RWPE2 (cell line): ENCODE measurements at regions not wholly inside any gene's neighbourhood (a gene's known extent, or its start where the extent isn't known, plus 50 kb on each side); places are given as distances from the start of the nearest gene placed in this dataset.

Source experiments
- ATAC-seq: fragments of 200-7000 bp; cut with Tn5 transposase; 3 replicates; pipeline ENCODE4 v1.9.1; 2021; ENCODE audit warnings: low read depth
- DNase-seq: peaks from one replicate; pipeline ENCODE4 v3.0.0-alpha.2; 2020; ENCODE audit warnings: low spot score
- H3K27ac ChIP-seq: fragments of 450-650 bp; 2 replicates; pipeline ENCODE4 v1.5.1; 2017; ENCODE audit warnings: mild to moderate bottlenecking; ENCODE audit not compliant: poor library complexity, severe bottlenecking
- H3K27me3 ChIP-seq: fragments of 250-450 bp; sonication (Bioruptor Pico); 2 replicates; pipeline ENCODE4 v1.5.1; 2021; ENCODE audit warnings: mild to moderate bottlenecking, moderate library complexity; ENCODE audit not compliant: insufficient read depth, poor library complexity, severe bottlenecking
- H3K36me3 ChIP-seq: fragments of 250-450 bp; sonication (Bioruptor Pico); 2 replicates; pipeline ENCODE4 v1.5.1; 2020; ENCODE audit warnings: low read depth, mild to moderate bottlenecking, moderate library complexity
- H3K4me1 ChIP-seq: fragments of 250-450 bp; sonication (Bioruptor Pico); 2 replicates; pipeline ENCODE4 v1.5.1; 2021; ENCODE audit warnings: mild to moderate bottlenecking, moderate library complexity; ENCODE audit not compliant: insufficient read depth, poor library complexity, severe bottlenecking
- H3K4me3 ChIP-seq: fragments of 250-450 bp; sonication (Bioruptor Pico); 2 replicates; pipeline ENCODE4 v1.5.1; 2021; ENCODE audit warnings: mild to moderate bottlenecking, moderate library complexity; ENCODE audit not compliant: severe bottlenecking
- H3K9me3 ChIP-seq: fragments of 250-450 bp; sonication (Bioruptor Pico); 2 replicates; pipeline ENCODE4 v1.5.1; 2021; ENCODE audit warnings: mild to moderate bottlenecking, moderate library complexity; ENCODE audit not compliant: severe bottlenecking
- TF ChIP-seq, protein P1 (sequence below): fragments of 450-650 bp; IDR thresholded peaks from one replicate; pipeline ENCODE4 v1.5.1; 2017; ENCODE audit warnings: mild to moderate bottlenecking, moderate library complexity; ENCODE audit not compliant: poor library complexity, severe bottlenecking

- ATAC-seq (no peak), DNase-seq (no peak)
- no peak overlapping the region for H3K4me3 ChIP-seq
- H3K27me3 ChIP-seq, result no peaks in the 10 kb centered on the region
- TF ChIP-seq, protein P1, sequence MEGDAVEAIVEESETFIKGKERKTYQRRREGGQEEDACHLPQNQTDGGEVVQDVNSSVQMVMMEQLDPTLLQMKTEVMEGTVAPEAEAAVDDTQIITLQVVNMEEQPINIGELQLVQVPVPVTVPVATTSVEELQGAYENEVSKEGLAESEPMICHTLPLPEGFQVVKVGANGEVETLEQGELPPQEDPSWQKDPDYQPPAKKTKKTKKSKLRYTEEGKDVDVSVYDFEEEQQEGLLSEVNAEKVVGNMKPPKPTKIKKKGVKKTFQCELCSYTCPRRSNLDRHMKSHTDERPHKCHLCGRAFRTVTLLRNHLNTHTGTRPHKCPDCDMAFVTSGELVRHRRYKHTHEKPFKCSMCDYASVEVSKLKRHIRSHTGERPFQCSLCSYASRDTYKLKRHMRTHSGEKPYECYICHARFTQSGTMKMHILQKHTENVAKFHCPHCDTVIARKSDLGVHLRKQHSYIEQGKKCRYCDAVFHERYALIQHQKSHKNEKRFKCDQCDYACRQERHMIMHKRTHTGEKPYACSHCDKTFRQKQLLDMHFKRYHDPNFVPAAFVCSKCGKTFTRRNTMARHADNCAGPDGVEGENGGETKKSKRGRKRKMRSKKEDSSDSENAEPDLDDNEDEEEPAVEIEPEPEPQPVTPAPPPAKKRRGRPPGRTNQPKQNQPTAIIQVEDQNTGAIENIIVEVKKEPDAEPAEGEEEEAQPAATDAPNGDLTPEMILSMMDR, result no peak
- no peak overlapping the region for H3K27ac ChIP-seq
- H3K36me3 ChIP-seq, result no peaks in the 10 kb centered on the region
- H3K9me3 ChIP-seq, result no peaks in the 10 kb centered on the region
- no peaks in the 10 kb centered on the region for H3K4me1 ChIP-seq
Observed at GRCh38 chr2:8352296-8352695, 329.6 kb upstream of the ID2 start.

DNA sequence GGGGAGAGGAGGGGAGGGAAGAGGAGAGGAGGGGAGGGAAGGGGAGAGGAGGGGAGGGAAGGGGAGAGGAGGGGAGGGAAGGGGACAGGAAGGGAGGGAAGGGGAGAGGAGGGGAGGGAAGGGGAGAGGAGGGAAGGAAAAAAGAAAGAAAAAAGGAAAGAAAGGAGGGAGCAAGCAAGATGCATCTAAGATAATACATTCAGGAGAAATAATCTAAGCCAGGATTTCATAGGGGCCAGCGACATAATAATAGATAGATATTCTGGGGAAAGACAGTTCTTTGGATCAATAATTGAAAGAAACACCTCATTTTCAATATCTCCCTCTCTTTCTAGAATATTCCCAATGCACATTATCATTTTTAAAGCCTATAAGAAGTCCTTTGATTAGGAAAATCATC lies 328.9 kb upstream of the ID2 start:
- Histone ChIP-seq H3K36me3 (no peaks in the 10 kb centered on the region), H3K4me3 (no peak overlapping the region), H3K4me1 (no peaks in the 10 kb centered on the region), H3K27ac (no peak overlapping the region), H3K9me3 (no peaks in the 10 kb centered on the region), H3K27me3 (no peaks in the 10 kb centered on the region)
- ATAC-seq, result no peak
- no peak for DNase-seq
- TF ChIP-seq, protein P1, result no peak

- no peaks in the 10 kb centered on the region for H3K27me3 ChIP-seq
- ATAC-seq, result no peak
- TF ChIP-seq, protein P1, result no peak
- H3K36me3 ChIP-seq, result no peaks in the 10 kb centered on the region
- H3K27ac ChIP-seq, result no peak overlapping the region
- H3K4me1 ChIP-seq, result no peaks in the 10 kb centered on the region
- no peak overlapping the region for H3K4me3 ChIP-seq
- H3K9me3 ChIP-seq, result no peaks in the 10 kb centered on the region
- DNase-seq, result no peak
Observed at GRCh38 chr2:8355102-8355859, 326.6 kb upstream of the ID2 start.

DNA sequence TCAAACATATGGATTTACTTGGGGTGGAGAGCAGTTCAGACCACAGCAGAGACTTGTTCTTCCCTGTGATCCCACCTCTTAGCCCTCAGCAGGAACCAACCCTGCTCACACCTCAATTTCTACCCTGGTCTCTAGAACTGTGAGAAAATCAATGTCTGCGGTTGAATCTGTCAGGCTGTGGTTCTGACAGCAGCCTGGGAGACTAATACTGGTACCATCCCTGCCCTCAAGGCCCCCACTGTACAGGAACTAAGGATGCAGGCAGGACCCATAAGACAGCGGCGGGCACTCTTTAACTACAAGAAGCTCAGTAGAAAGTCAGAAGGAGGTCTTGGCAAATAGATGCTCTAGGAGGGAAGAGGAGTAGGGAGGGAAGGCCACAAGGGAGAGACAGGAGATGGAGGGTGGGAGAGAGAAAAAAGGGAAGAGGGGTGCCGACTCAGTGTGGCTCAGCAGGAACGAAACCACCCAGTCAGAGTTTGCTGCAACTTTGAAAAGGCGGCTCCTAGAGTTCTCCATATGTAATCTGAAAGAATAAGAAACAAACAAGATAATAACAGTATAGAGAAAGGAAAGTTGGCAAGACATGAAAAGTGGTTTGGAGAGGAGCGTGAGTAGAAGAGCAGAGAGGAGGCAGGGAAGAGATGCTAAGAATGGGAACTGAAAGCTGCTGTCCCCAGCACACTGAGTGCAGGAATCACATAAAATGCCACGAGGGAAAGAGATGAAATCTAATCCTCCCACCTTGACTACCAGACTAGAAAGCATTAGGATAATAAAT lies 323.9 kb upstream of the ID2 start:
- TF ChIP-seq, protein P1, result no peak
- Histone ChIP-seq H3K36me3 (no peaks in the 10 kb centered on the region), H3K4me1 (no peaks in the 10 kb centered on the region), H3K27me3 (no peaks in the 10 kb centered on the region), H3K9me3 (no peaks in the 10 kb centered on the region), H3K27ac (no peak overlapping the region), H3K4me3 (no peak overlapping the region)
- DNase-seq (no peak), ATAC-seq (no peak)

DNA sequence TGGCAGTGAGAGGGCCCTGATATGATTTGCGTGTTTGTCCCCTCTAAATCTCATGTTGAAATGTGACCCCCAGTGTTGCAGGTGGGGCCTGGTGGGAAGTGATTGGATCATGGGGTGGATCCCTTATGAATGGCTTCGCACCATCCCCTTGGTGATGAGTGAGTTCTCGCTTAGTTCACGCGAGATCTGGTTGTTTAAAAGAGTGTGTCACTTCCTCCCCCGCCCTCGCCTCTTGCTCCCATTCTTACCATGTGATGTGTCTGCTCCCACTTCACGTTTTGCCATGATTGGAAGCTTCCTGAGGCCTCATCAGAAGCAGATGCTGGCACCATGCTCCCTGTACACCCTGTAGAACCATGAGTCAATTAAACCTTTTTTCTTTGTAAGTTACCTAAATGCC lies 319.9 kb upstream of the ID2 start:
- Histone ChIP-seq H3K4me1 (no peaks in the 10 kb centered on the region), H3K4me3 (no peak overlapping the region), H3K36me3 (no peaks in the 10 kb centered on the region), H3K27me3 (no peaks in the 10 kb centered on the region), H3K27ac (no peak overlapping the region), H3K9me3 (no peaks in the 10 kb centered on the region)
- TF ChIP-seq, protein P1, result no peak
- DNase-seq (no peak), ATAC-seq (no peak)
